Erythroblast (primary cell): ENCODE measurements at regions not wholly inside any gene's neighbourhood (a gene's known extent, or its start where the extent isn't known, plus 50 kb on each side); places are given as distances from the start of the nearest gene placed in this dataset.

ENCODE experiments used
- GATA1 ChIP-seq: IDR thresholded peaks from 2 replicates; pipeline ENCODE4 v1.6.1; 2011; ENCODE audit warnings: low read depth, mild to moderate bottlenecking, control low read depth, low read length, moderate library complexity
- POLR2A ChIP-seq: IDR thresholded peaks from 2 replicates; pipeline ENCODE4 v1.6.1; 2011; ENCODE audit warnings: mild to moderate bottlenecking, low read length

GRCh38 chr10:71132321-71132810, 80.0 kb upstream of the UNC5B start:
- TF ChIP-seq POLR2A (no peak), GATA1 (no peak)
